Panc1 (cell line): ENCODE measurements at regions not wholly inside any gene's neighbourhood (a gene's known extent, or its start where the extent isn't known, plus 50 kb on each side); places are given as distances from the start of the nearest gene placed in this dataset.
A peak's percentile ranks its signal among the peaks of the same experiment; 100 is the strongest.

Source experiments
- ATAC-seq: fragments of 200-7000 bp; cut with Tn5 transposase; 2 replicates; pipeline ENCODE4 v1.9.1; 2020; ENCODE audit warnings: mild to moderate bottlenecking, moderate library complexity
- BruUV-seq: library from RNA; stranded (reverse); fragments of 400-500 nt; replicated peaks from 2 replicates; lab custom pipeline; 2021; lab: Mats Ljungman, UMichigan
- CTCF ChIA-PET: fragments of 300-600 bp; sonication (Branson Sonifier 250); formaldehyde crosslinking; loops from one replicate; lab custom pipeline; 2022; ENCODE audit warnings: antibody characterized with exemption; lab: Charles Lee
- POLR2A ChIA-PET: fragments of 300-600 bp; sonication (Branson Sonifier 250); formaldehyde crosslinking; loops from one replicate; lab custom pipeline; 2022; ENCODE audit warnings: antibody characterized with exemption; lab: Charles Lee
- DNase-seq: peaks from one replicate; pipeline ENCODE4 v3.0.0-alpha.2; 2010; ENCODE audit warnings: low read depth, low spot score
- H3K27ac ChIP-seq: 2 replicates; pipeline ENCODE4 v1.5.1; 2011; ENCODE audit warnings: mild to moderate bottlenecking, low read length, inconsistent platforms
- H3K27me3 ChIP-seq: fragments of 200-500 bp; sonication (Bioruptor generic); 2 replicates; pipeline ENCODE4 v1.6.0; 2014; ENCODE audit warnings: low read length, inconsistent platforms; ENCODE audit not compliant: control insufficient read depth, insufficient read depth
- H3K36me3 ChIP-seq: fragments of 200-500 bp; sonication (Bioruptor generic); 2 replicates; pipeline ENCODE4 v1.5.1; 2014; ENCODE audit warnings: inconsistent platforms, mild to moderate bottlenecking, low read length, moderate library complexity; ENCODE audit not compliant: control insufficient read depth, insufficient read depth
- H3K4me1 ChIP-seq: 2 replicates; pipeline ENCODE4 v1.5.1; 2011; ENCODE audit warnings: inconsistent platforms, mild to moderate bottlenecking, low read length, moderate library complexity; ENCODE audit not compliant: control insufficient read depth, insufficient read depth
- H3K4me3 ChIP-seq, 2 experiments: 2 replicates each; pipeline ENCODE4 v1.5.1; 2011 to 2012; ENCODE audit warnings: low read depth in 2 of 2, low read length in 2 of 2, mild to moderate bottlenecking in 2 of 2, inconsistent platforms in 1 of 2, moderate library complexity in 1 of 2
- H3K9me3 ChIP-seq: fragments of 200-500 bp; sonication (Bioruptor generic); 2 replicates; pipeline ENCODE4 v1.5.1; 2014; ENCODE audit warnings: low read depth, mild to moderate bottlenecking, inconsistent platforms, low read length, moderate library complexity; ENCODE audit not compliant: control insufficient read depth, insufficient read depth
- CTCF ChIP-seq: fragments of 450-650 bp; IDR thresholded peaks from 2 replicates; pipeline ENCODE4 v1.5.1; 2017; ENCODE audit warnings: mild to moderate bottlenecking
- POLR2AphosphoS5 ChIP-seq: IDR thresholded peaks from 2 replicates; pipeline ENCODE4 v1.6.1; 2012; ENCODE audit warnings: mild to moderate bottlenecking, low read depth, low read length, moderate library complexity
- REST ChIP-seq, 2 experiments: IDR thresholded peaks; 2 replicates each; pipeline ENCODE4 v1.6.1; 2011 to 2012; ENCODE audit warnings: low read depth in 2 of 2, control low read depth in 1 of 2, low read length in 1 of 2, mild to moderate bottlenecking in 1 of 2, moderate library complexity in 1 of 2; ENCODE audit not compliant: insufficient read depth in 1 of 2
- SIN3A ChIP-seq: IDR thresholded peaks from 2 replicates; pipeline ENCODE4 v1.6.1; 2012; ENCODE audit warnings: low read depth, mild to moderate bottlenecking, low read length, moderate library complexity, borderline replicate concordance; ENCODE audit not compliant: insufficient read depth
- TCF7L2 ChIP-seq: IDR thresholded peaks from 2 replicates; pipeline ENCODE4 v1.6.1; 2011; ENCODE audit warnings: mild to moderate bottlenecking, low read depth, low read length, inconsistent platforms
- in situ Hi-C: cut with HindIII; loops from 2 replicates; pipeline ENCODE4 v1.10.0; 2016; ENCODE audit warnings: low sequenced_read_pairs, low pct_unique_long_range_greater_than_20kb
- intact Hi-C: fragments of 100-400 bp; cut with micrococcal nuclease; formaldehyde crosslinking; loops from one replicate; pipeline ENCODE4 v1.10.0; 2022; ENCODE audit not compliant: unreplicated experiment

GRCh38 chr17:63276821-63277220 is 169.3 kb downstream of the CYB561 start (continued):
- no peak for TF ChIP-seq CTCF

GRCh38 chr17:63277629-63278028 is 168.5 kb downstream of the CYB561 start:
- no peak for ATAC-seq
- CTCF ChIA-PET: no interaction called here
- no TSS peak for BruUV-seq
- in situ Hi-C loops (no loop called here), intact Hi-C loops (no loop called here)
- Histone ChIP-seq H3K9me3 (peaks cover 13% of the 10 kb centered on the region; the same call in 1 of the 2 replicates), H3K4me1 (peaks cover 26% of the 10 kb centered on the region), H3K36me3 (no peaks in the 10 kb centered on the region), H3K27ac (peak overlapping the region; percentile 88; the same call in 1 of the 2 replicates), H3K4me3 (no peak overlapping the region), H3K27me3 (no peaks in the 10 kb centered on the region)
- POLR2A ChIA-PET: no interaction called here
- no peak for DNase-seq
- TF ChIP-seq CTCF (no peak), SIN3A (no peak), POLR2AphosphoS5 (no peak), TCF7L2 (no peak), REST (IDR thresholded peaks at IDR 0.05; ENCODE audit: insufficient read depth in 1 of 2, low read depth in 2 of 2, low read length in 1 of 2) (no peak)

- no peak for DNase-seq
These were observed 167.2 kb downstream of the CYB561 start for GRCh38 chr17:63278728-63279442.

More at GRCh38 chr17:63278728-63279442, 167.2 kb downstream of the CYB561 start:
- no TSS peak for BruUV-seq
- peak overlapping the region; percentile 55; the same call in 1 of the 2 replicates for H3K27ac ChIP-seq
- no peak for ATAC-seq
- H3K36me3 ChIP-seq: no peaks in the 10 kb centered on the region
- ChIA-PET POLR2A (no interaction called here), CTCF (no interaction called here)
- H3K9me3 ChIP-seq: peaks cover 15% of the 10 kb centered on the region; the same call in 1 of the 2 replicates
- intact Hi-C loops: no loop called here
- H3K4me1 ChIP-seq: peaks cover 21% of the 10 kb centered on the region
- H3K27me3 ChIP-seq: no peaks in the 10 kb centered on the region
- in situ Hi-C loops: no loop called here
- TF ChIP-seq TCF7L2 (no peak), POLR2AphosphoS5 (no peak), REST (IDR thresholded peaks at IDR 0.05; ENCODE audit: insufficient read depth in 1 of 2, low read depth in 2 of 2, low read length in 1 of 2) (no peak), SIN3A (no peak), CTCF (no peak)
- H3K4me3 ChIP-seq: no peak overlapping the region
